ENCODE measurements at regions not wholly inside any gene's neighbourhood (a gene's known extent, or its start where the extent isn't known, plus 50 kb on each side); places are given as distances from the start of the nearest gene placed in this dataset.
"Not testable (repeated sequence)": the region's sequence is repeated elsewhere in the genome, so short reads cannot be mapped to it uniquely, and the experiment has no call there.

DNA sequence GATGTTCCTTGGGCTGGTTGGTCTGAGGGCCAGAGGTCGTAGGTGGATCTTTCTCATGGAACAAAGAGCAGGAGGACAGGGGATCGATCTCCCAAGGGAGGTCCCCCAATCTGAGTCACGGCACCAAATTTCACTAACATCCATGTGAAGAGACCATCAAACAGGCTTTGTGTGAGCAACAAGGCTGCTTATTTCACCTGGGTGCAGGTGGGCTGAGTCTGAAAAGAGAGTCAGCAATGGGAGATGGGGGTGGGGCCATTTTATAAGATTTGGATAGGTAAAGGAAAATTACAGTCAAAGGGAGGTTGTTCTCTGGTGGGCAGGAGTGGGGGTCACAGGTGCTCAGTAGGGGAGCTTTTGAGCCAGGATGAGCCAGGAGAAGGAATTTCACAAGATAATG lies 334.0 kb upstream of the HTR1E start:
- DNase-seq = not testable (repeated sequence)

GRCh38 chr6:86602093-86602492 lies 335.2 kb upstream of the HTR1E start:
- not testable (repeated sequence) for DNase-seq

- DNase-seq = not testable (repeated sequence)
Measured at GRCh38 chr6:86598969-86599368, 338.4 kb upstream of the HTR1E start.

DNA sequence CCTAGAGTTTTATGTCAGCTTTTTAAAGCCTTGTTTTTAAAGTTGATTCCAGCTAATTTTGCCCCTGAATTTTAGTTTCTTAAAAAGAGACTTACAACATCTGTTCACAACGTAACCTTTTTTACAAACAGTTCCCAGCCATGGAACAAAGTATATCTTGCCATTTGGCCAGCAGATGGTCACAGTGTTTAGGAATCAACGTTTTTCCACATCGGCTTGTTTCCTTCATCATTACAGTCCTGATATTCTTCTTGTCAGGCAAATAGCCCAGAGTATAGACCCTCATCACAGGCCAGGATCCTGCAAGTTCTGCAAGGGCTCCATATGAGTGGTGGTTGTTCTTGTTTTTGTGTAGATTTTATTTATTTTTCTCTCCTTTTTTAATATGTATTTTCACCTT lies 341.7 kb upstream of the HTR1E start:
- DNase-seq = no peak

- DNase-seq = no peak
Measured at GRCh38 chr6:86586195-86586594, 351.1 kb upstream of the HTR1E start.

DNA sequence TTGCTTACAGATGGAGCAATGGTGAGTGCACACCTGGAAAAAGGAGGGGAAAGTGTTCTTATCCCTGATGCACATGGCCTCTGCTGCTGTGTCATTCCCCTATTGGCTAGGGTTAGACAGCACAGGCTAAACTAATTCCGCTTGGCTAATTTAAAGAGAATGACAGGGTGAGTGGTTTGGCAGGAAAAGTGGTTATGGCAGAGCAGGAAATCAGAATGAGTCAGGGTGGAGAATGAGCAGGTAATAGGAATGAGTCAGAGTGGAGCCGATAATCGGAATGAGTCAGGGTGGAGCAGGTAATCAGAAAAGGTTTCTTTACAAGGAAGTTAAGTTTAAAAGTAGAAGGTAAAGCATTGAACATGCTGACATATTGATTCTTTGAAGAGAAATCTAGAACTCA lies 355.5 kb upstream of the HTR1E start:
- DNase-seq = no peak

GRCh38 chr6:86563197-86563596 lies 374.1 kb upstream of the HTR1E start:
- no peak for DNase-seq

- DNase-seq = no peak
Measured at GRCh38 chr6:86558318-86558717, 379.0 kb upstream of the HTR1E start.

GRCh38 chr6:86537292-86537861 lies 400.0 kb upstream of the HTR1E start:
- no peak for DNase-seq

GRCh38 chr6:86536121-86536520 lies 401.2 kb upstream of the HTR1E start:
- no peak for DNase-seq

DNA sequence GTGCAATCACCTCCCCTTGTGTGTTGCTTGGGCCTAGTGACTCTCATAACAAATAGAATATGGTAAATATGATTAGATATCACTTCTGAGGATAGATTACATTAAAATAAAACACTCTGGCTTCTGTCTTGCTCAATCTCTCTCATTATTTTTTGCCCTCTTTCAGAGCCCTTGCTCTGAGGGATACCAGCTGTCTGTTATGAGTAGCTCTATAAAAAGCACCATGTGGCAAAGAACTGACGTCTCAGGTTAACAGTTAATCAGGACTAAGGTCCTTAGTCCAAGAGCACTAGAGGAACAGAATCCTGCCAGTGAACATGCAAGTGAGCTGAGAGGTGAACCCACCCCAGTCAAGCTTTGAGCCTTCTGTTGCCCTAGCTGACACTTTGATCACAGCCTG lies 402.2 kb upstream of the HTR1E start:
- DNase-seq = no peak

DNA sequence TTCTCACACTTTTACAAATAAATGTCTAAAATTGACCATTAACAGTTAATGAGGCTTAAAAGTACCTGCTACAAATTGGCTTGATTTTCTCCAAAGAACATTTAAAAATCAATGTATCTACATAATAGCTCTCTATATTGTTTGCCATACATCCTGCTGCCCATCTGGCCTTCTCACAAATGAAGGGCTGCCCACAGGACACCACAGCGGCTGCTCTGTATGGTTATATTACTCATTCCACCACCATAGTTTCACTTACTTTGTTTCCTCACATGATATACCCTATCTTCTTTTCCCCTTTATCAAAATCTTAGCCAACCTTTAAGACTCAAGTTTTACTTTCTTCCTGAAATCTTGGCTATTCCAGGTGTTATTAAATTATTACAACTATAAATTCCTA lies 407.7 kb upstream of the HTR1E start:
- DNase-seq = no peak

GRCh38 chr6:86526238-86526637 lies 411.1 kb upstream of the HTR1E start:
- DNase-seq = no peak

DNA sequence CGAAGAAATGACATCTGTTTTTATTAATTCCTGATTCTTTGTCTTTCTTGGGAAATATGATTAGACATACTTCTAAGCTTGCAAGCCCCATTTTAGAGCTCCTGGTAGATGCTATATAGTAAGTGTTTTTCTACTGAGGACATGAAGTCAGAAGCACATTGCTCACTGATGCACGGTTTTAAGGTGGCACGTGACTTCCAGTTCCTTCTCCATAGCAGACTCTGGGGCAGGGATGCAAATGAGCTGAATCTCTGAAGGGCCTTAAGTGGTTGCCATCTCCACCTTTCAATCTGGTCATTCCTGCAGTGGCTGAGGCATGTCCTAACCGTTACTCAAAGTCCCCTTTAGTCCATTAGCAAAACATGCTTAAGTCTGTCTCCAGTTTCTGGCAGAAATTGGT lies 421.2 kb upstream of the HTR1E start:
- DNase-seq = no peak

GRCh38 chr6:86511962-86512361 lies 425.4 kb upstream of the HTR1E start:
- no peak for DNase-seq

DNA sequence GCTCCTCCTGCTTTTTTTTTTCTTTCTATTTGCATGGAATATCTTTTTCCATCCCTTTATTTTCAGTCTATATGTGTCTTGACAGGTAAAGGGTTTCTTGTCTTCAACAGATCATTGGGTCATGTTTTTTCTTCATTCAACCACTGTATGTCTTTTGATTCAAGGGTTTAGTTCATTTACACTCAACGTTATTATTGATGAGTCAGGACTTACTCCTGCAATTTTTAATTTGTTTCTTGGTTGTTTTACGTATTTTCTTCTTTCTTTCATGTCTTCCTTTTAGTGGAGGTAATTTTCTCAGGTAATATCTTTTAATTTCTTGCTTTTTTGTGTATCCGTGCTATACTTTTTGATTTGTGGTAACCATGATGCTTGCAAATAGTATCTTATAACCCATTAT lies 429.1 kb upstream of the HTR1E start:
- DNase-seq = no peak

GRCh38 chr6:86502497-86502896 lies 434.8 kb upstream of the HTR1E start:
- DNase-seq = no peak

DNA sequence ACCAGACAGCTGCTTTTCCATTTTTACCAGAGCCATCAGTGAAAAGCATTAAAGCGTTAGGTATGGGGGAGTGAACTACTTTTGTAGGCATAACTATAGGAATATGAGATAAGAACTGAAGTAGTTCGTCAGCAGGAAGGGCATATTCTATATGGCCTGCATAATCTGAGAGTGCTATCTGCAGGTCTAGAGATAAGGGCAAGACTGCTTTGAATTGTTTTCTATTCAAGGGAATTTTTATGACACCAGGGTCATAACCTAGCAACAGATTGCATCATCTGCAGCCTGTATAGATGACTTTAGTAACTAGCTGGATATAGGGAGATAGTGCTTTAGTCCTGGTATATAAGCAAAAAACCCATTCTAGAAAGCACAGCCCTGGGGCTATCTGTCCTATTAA lies 437.3 kb upstream of the HTR1E start:
- no peak for DNase-seq

GRCh38 chr6:86489042-86489441 lies 448.3 kb upstream of the HTR1E start:
- DNase-seq = not testable (repeated sequence)

GRCh38 chr6:86487660-86488221 lies 449.6 kb upstream of the HTR1E start:
- no peak for DNase-seq

GRCh38 chr6:86478316-86478715 lies 459.0 kb upstream of the HTR1E start:
- DNase-seq = not testable (repeated sequence)

GRCh38 chr6:86477500-86478148 lies 459.7 kb upstream of the HTR1E start:
- no peak for DNase-seq

GRCh38 chr6:86476311-86476710 lies 461.0 kb upstream of the HTR1E start:
- DNase-seq = no peak

- DNase-seq = no peak
Measured at GRCh38 chr6:86474081-86474480, 463.2 kb upstream of the HTR1E start.

DNA sequence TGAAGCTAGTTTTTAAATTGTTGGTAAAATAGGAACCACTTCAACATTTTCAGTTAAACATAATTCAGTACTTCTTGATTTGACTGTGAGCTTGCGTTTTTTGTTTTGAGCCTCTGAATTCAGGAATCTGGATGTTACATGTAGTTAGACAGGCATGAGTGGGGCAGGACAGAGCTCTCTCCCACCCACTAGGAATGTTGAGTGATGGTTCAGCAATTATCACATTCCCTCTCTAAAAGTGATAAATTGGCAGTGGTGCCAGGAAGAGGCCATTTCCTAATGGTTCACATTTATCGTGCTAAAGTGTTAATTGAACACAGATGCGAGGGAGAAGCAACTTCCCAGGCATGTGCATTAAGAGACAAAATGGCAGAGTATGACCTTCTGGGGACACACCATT lies 465.5 kb upstream of the HTR1E start:
- DNase-seq = no peak

Data from T-helper 2 cell (primary cell).